ENCODE measurements at regions not wholly inside any gene's neighbourhood (a gene's known extent, or its start where the extent isn't known, plus 50 kb on each side); places are given as distances from the start of the nearest gene placed in this dataset.

GRCh38 chr3:182294696-182295095, 498.6 kb upstream of the ATP11B start:
- no peak overlapping the region for H3K4me3 ChIP-seq (ENCODE audit: low read depth, low read length)
- TF ChIP-seq CTCF (IDR thresholded peaks at IDR 0.05; ENCODE audit: insufficient read depth, low read length): no peak
- DNase-seq (ENCODE audit: low read depth): no peak

GRCh38 chr3:182300266-182300665, 493.0 kb upstream of the ATP11B start:
- DNase-seq (ENCODE audit: low read depth): no peak
- no peak for TF ChIP-seq CTCF (IDR thresholded peaks at IDR 0.05; ENCODE audit: insufficient read depth, low read length)
- H3K4me3 ChIP-seq (ENCODE audit: low read depth, low read length): no peak overlapping the region

- TF ChIP-seq CTCF (IDR thresholded peaks at IDR 0.05; ENCODE audit: insufficient read depth, low read length): no peak
- DNase-seq (ENCODE audit: low read depth): no peak
- H3K4me3 ChIP-seq (ENCODE audit: low read depth, low read length): no peak overlapping the region
Observed at GRCh38 chr3:182303169-182303568, 490.1 kb upstream of the ATP11B start.

DNA sequence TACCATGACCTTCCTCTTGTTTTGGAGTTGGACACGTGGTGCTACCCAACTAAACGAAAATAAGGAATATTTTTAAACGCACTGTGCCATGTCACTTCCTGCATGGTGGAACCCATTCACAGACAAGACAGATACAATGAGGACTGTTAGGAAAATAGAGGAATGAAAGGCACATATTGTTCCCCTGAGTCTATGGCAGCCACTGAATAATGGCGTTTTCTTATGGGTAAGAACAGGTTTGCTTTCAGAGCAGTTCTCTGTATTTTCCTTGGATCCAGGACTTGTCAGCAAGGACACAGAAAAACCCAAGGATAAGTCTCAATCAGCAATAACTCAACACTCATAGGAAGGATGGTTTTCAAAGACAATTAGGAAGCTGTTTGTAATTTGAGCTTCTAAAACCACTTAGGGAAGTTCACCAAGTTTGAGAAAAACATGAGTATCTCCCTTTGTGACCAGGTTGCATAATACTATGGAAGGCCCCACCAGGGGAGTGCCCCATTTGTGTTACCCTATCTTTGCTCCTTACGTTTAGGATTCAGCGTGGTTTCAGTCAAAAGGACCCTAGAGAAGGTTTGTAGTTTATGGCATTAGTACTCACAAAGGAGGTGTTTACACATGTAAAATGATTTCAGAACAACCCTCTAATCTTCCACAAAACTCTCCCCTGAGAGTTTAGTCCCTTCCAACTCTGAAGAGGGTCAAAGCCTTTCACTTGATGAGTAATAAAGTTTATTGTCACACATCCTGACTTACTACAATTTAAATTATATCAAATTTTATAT, 487.2 kb upstream of the ATP11B start:
- no peak for TF ChIP-seq CTCF (IDR thresholded peaks at IDR 0.05; ENCODE audit: insufficient read depth, low read length)
- no peak for DNase-seq (ENCODE audit: low read depth)
- H3K4me3 ChIP-seq (ENCODE audit: low read depth, low read length): no peak overlapping the region

- no peak for DNase-seq (ENCODE audit: low read depth)
- TF ChIP-seq CTCF (IDR thresholded peaks at IDR 0.05; ENCODE audit: insufficient read depth, low read length): no peak
- H3K4me3 ChIP-seq (ENCODE audit: low read depth, low read length): no peak overlapping the region
Observed at GRCh38 chr3:182308328-182308727, 485.0 kb upstream of the ATP11B start.

DNA sequence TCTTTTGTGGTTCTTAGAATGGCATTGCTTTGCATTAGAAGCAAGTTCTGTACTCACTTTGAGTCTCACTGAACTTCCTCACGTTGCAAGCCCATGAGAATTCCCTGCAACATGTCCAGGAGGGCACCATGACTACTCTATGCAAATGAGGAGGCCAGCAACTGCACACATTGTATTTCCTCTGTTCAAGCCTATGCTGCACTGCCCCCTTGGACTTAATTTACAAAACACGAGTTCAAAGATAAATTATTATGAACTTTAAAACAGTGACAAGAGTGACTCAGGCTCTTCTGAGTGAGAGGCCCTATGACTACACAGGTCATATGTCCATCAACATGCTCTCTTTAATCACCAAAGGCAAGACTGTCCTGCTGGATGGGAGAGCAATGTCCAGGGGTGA, 484.2 kb upstream of the ATP11B start:
- no peak for TF ChIP-seq CTCF (IDR thresholded peaks at IDR 0.05; ENCODE audit: insufficient read depth, low read length)
- no peak for DNase-seq (ENCODE audit: low read depth)
- H3K4me3 ChIP-seq (ENCODE audit: low read depth, low read length): no peak overlapping the region

DNA sequence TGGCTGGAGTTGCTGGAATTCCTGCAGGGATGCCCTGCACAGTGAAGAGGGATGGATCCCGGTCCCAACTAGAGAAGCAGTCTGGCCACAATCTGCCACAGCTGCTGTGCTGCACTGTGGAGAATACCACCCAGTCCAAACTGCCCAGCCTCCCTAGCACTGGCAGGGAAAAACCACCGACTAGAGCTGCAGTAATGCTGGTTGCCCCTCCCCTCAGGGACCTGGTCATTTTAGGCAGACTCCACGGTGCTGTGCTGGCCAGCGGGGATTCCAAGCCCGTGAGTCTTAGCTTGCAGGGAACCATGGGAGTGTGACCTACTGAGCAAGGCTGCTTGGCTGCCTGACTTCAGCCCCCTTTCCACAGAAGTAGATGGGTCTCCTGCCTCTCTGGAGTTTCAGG, 478.0 kb upstream of the ATP11B start:
- DNase-seq (ENCODE audit: low read depth): no peak
- no peak for TF ChIP-seq CTCF (IDR thresholded peaks at IDR 0.05; ENCODE audit: insufficient read depth, low read length)
- no peak overlapping the region for H3K4me3 ChIP-seq (ENCODE audit: low read depth, low read length)

Data from fibroblast of the aortic adventitia (primary cell).